ENCODE measurements at regions not wholly inside any gene's neighbourhood (a gene's known extent, or its start where the extent isn't known, plus 50 kb on each side); places are given as distances from the start of the nearest gene placed in this dataset.

DNA sequence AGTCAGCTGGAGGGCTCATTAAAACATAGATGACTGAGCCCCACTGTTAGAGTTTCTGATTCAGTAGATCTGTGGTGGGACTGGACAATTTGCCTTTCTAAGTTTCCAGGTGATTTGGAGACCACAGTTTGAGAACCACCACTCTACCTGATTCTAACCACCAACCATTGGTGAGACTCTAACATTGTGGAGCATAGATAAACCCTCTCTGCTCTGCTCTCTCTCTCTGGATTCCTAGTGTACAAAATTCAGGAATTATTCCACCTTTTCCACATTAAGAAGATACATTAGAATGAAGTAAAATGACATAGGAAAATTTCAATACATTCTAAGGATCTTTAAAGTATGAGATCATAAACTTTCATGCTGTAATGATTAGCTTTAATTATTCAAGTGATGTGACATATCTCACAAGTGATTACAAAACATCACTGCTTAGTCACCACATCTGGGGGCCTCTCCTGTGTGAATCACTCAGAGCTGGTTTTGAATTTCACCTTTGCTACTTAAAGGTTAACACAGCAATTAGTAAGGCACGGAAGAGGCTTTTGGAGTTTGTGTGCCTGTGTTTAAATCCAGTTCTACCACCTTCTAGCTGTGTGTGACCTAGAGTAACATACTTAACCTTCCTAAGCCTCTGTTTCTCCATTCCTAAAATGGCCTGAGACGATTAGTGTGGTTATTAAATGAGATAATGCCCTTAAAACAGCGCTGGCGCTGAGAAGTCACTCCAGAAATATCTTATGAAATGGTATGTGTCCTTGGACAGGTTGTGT, 78.5 kb upstream of the NBEA start (continued):
- TF ChIP-seq, protein P1, sequence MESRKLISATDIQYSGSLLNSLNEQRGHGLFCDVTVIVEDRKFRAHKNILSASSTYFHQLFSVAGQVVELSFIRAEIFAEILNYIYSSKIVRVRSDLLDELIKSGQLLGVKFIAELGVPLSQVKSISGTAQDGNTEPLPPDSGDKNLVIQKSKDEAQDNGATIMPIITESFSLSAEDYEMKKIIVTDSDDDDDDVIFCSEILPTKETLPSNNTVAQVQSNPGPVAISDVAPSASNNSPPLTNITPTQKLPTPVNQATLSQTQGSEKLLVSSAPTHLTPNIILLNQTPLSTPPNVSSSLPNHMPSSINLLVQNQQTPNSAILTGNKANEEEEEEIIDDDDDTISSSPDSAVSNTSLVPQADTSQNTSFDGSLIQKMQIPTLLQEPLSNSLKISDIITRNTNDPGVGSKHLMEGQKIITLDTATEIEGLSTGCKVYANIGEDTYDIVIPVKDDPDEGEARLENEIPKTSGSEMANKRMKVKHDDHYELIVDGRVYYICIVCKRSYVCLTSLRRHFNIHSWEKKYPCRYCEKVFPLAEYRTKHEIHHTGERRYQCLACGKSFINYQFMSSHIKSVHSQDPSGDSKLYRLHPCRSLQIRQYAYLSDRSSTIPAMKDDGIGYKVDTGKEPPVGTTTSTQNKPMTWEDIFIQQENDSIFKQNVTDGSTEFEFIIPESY (IDR thresholded peaks at IDR 0.05), result no peak
- TF ChIP-seq, protein P2, sequence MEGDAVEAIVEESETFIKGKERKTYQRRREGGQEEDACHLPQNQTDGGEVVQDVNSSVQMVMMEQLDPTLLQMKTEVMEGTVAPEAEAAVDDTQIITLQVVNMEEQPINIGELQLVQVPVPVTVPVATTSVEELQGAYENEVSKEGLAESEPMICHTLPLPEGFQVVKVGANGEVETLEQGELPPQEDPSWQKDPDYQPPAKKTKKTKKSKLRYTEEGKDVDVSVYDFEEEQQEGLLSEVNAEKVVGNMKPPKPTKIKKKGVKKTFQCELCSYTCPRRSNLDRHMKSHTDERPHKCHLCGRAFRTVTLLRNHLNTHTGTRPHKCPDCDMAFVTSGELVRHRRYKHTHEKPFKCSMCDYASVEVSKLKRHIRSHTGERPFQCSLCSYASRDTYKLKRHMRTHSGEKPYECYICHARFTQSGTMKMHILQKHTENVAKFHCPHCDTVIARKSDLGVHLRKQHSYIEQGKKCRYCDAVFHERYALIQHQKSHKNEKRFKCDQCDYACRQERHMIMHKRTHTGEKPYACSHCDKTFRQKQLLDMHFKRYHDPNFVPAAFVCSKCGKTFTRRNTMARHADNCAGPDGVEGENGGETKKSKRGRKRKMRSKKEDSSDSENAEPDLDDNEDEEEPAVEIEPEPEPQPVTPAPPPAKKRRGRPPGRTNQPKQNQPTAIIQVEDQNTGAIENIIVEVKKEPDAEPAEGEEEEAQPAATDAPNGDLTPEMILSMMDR (IDR thresholded peaks at IDR 0.05; ENCODE audit: low read depth, low read length, missing input control), result no peak
- no peak for TF ChIP-seq GABPA (IDR thresholded peaks at IDR 0.05 in 1 of 2, conservative IDR thresholded peaks at IDR 0.05 in 1 of 2)
- TF ChIP-seq, protein P3, sequence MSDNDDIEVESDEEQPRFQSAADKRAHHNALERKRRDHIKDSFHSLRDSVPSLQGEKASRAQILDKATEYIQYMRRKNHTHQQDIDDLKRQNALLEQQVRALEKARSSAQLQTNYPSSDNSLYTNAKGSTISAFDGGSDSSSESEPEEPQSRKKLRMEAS (IDR thresholded peaks at IDR 0.05), result no peak
- no peak for TF ChIP-seq HNF4G (IDR thresholded peaks at IDR 0.05)

DNA sequence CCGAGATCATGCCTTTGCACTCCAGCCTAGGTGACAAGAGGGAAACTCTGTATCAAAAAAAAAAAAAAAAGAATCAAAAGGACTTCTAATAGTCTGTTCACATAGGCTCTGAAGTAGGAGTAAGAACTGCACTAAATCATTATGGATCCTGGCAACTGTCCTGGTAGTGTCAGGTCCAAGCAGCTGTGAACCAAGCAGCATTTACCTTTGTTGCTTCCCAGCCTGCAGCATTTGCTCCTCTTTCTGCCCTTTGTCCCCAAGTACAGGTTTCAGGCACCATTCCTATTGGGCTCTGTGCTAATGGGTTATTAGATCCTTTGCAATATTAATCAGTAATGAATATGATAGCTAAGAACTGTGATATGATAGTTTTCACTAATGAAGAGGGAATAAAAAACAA, 77.4 kb upstream of the NBEA start:
- H3K36me3 ChIP-seq (ENCODE audit: control insufficient read depth in 4 of 4, insufficient read depth in 3 of 4, low read depth in 1 of 4, low read length in 3 of 4), result no peaks in the 10 kb centered on the region
- no peaks in the 10 kb centered on the region for H3K9me3 ChIP-seq (ENCODE audit: control insufficient read depth in 4 of 4, low read length in 3 of 4)
- no peak overlapping the region for H3K27ac ChIP-seq (ENCODE audit: low read depth in 1 of 2, low read length in 2 of 2)
- H3K4me1 ChIP-seq (ENCODE audit: control insufficient read depth in 4 of 4, insufficient read depth in 4 of 4, low read length in 3 of 4), result no peaks in the 10 kb centered on the region
- TF ChIP-seq, protein P2 (IDR thresholded peaks at IDR 0.05; ENCODE audit: low read depth, low read length, missing input control), result no peak
- TF ChIP-seq SP1 (IDR thresholded peaks at IDR 0.05), result no peak
- peak in 1 of 2 donors; percentile 45 for TF ChIP-seq HNF4A (conservative IDR thresholded peaks at IDR 0.05)
- no peaks in the 10 kb centered on the region for H3K27me3 ChIP-seq (ENCODE audit: control insufficient read depth in 4 of 4, insufficient read depth in 4 of 4, low read length in 3 of 4)
- WGBS, result 85% methylated on average over 1 of the region's 1 CpG
- H3K4me3 ChIP-seq (ENCODE audit: low read depth in 1 of 3, low read length in 3 of 3), result no peak overlapping the region
- no peak for DNase-seq (ENCODE audit: low spot score)
- no peak overlapping the region for H3K9ac ChIP-seq (ENCODE audit: low read depth in 1 of 2, low read length in 2 of 2)

DNA sequence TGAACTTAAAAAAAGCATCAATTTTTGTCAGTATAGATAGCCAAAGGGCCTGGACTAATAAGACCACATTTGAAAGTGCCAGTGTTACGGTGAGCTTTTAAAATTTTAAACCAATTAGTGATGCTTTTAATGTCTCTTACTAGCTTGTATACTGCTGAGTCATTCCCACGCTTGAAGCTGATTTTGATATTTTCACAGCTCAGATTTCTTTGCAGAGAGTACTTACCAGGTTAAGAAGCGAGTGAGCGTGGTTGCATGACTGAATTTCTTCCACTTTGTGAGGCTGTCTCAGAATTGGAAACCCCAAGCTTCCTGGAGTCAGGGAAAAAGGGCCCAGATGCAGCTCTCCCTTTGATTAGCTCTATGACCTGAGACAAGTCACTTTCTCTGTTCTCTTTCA, 74.5 kb upstream of the NBEA start:
- Histone ChIP-seq H3K36me3 (ENCODE audit: control insufficient read depth in 4 of 4, insufficient read depth in 3 of 4, low read depth in 1 of 4, low read length in 3 of 4) (no peaks in the 10 kb centered on the region), H3K9ac (ENCODE audit: low read depth in 1 of 2, low read length in 2 of 2) (no peak overlapping the region), H3K4me3 (ENCODE audit: low read depth in 1 of 3, low read length in 3 of 3) (no peak overlapping the region), H3K27ac (ENCODE audit: low read depth in 1 of 2, low read length in 2 of 2) (no peak overlapping the region), H3K9me3 (ENCODE audit: control insufficient read depth in 4 of 4, low read length in 3 of 4) (no peaks in the 10 kb centered on the region), H3K4me1 (ENCODE audit: control insufficient read depth in 4 of 4, insufficient read depth in 4 of 4, low read length in 3 of 4) (no peaks in the 10 kb centered on the region), H3K27me3 (ENCODE audit: control insufficient read depth in 4 of 4, insufficient read depth in 4 of 4, low read length in 3 of 4) (no peaks in the 10 kb centered on the region)
- WGBS, result 92% methylated on average over 4 of the region's 4 CpGs
- DNase-seq (ENCODE audit: low spot score), result no peak
- TF ChIP-seq RXRA (IDR thresholded peaks at IDR 0.05), result no peak
- TF ChIP-seq SP1 (IDR thresholded peaks at IDR 0.05), result no peak
- no peak for TF ChIP-seq EGR1 (IDR thresholded peaks at IDR 0.05; ENCODE audit: low read depth in 2 of 2)
- TF ChIP-seq JUND (IDR thresholded peaks at IDR 0.05), result no peak
- TF ChIP-seq HNF4A (conservative IDR thresholded peaks at IDR 0.05), result no peak
- TF ChIP-seq, protein P3 (IDR thresholded peaks at IDR 0.05), result no peak
- TF ChIP-seq, protein P1 (IDR thresholded peaks at IDR 0.05), result no peak
- TF ChIP-seq, protein P2 (IDR thresholded peaks at IDR 0.05; ENCODE audit: low read depth, low read length, missing input control), result no peak
- no peak for TF ChIP-seq FOXA2 (IDR thresholded peaks at IDR 0.05)
- TF ChIP-seq GABPA (IDR thresholded peaks at IDR 0.05 in 1 of 2, conservative IDR thresholded peaks at IDR 0.05 in 1 of 2), result no peak
- TF ChIP-seq, protein P4, sequence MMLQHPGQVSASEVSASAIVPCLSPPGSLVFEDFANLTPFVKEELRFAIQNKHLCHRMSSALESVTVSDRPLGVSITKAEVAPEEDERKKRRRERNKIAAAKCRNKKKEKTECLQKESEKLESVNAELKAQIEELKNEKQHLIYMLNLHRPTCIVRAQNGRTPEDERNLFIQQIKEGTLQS (IDR thresholded peaks at IDR 0.05), result no peak
- no peak for TF ChIP-seq RAD21 (IDR thresholded peaks at IDR 0.05)

Data from liver (tissue), 8 donors.